Retinal pigment epithelial cell (primary cell): ENCODE measurements at regions not wholly inside any gene's neighbourhood (a gene's known extent, or its start where the extent isn't known, plus 50 kb on each side); places are given as distances from the start of the nearest gene placed in this dataset.

Experiments
- DNase-seq: peaks from one replicate; pipeline ENCODE4 v3.0.0-alpha.2; 2010; ENCODE audit warnings: low read depth
- H3K4me3 ChIP-seq: 2 replicates; pipeline ENCODE4 v1.5.1; 2011; ENCODE audit warnings: mild to moderate bottlenecking, low read length, control low read depth, moderate library complexity
- TF ChIP-seq, protein P1 (sequence below): conservative IDR thresholded peaks from 2 replicates; pipeline ENCODE4 v1.5.1; 2011; ENCODE audit warnings: low read depth, low read length, control low read depth, inconsistent platforms

DNA sequence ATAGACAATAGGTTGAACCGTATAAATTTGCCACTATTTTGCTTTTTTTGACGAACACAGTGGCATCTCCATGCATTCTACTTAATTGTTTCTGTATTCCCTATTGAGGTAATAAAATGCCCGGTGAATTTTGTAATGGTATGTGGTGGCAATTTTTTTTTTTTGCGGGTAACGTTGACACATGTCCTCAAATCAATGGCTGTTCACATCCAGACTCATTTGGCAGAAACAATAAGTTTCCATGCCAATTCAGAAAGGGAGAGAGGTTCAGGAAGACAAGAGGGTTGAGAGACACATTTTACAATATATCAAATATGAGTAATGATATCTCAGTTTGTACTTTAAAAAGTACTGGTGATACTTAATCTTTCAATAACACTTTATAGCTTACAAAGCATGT lies 463.9 kb downstream of the WDR72 start:
- H3K4me3 ChIP-seq: no peak overlapping the region
- TF ChIP-seq, protein P1, sequence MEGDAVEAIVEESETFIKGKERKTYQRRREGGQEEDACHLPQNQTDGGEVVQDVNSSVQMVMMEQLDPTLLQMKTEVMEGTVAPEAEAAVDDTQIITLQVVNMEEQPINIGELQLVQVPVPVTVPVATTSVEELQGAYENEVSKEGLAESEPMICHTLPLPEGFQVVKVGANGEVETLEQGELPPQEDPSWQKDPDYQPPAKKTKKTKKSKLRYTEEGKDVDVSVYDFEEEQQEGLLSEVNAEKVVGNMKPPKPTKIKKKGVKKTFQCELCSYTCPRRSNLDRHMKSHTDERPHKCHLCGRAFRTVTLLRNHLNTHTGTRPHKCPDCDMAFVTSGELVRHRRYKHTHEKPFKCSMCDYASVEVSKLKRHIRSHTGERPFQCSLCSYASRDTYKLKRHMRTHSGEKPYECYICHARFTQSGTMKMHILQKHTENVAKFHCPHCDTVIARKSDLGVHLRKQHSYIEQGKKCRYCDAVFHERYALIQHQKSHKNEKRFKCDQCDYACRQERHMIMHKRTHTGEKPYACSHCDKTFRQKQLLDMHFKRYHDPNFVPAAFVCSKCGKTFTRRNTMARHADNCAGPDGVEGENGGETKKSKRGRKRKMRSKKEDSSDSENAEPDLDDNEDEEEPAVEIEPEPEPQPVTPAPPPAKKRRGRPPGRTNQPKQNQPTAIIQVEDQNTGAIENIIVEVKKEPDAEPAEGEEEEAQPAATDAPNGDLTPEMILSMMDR: no peak
- no peak for DNase-seq

DNA sequence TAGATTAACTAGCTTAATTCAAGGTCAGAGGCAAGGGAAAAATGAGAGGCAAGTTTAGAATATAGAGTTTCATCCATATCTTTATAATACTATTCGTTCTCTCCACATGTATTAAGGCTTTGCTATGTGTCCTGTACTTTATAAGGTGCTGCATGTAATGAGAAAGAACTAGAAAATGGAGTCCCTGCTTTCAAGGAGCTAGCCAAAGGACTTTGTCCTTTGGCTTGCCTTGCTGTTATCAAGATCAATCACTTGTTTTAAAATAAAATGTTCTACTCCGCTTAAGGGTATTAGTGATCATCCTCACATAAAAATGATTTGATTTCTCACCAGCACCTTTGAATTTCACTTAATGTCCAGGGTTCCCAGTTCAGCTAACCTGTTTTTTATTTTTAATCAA lies 470.9 kb downstream of the WDR72 start:
- DNase-seq: no peak
- TF ChIP-seq, protein P1: no peak
- H3K4me3 ChIP-seq: no peak overlapping the region

DNA sequence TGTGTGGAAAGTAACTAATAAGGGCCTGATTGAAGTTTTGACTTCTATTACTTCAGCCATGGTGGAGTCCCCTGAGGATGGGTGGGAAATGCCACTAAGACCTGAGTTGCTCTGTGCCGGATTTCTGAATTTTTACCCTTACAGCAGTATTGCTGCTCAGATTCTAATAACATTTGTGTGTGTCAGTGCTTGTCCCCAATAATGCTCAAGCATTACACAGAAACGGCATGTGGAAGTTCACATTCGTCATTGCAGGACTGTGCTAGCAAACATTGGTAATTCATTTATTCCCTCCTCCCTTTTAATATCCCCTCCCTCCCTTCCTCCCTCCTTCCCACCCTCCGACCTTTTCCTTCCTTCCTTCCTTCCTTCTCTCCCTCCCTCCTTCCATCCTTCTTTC lies 484.5 kb upstream of the ONECUT1 start:
- TF ChIP-seq, protein P1: no peak
- no peak overlapping the region for H3K4me3 ChIP-seq
- DNase-seq: no peak

DNA sequence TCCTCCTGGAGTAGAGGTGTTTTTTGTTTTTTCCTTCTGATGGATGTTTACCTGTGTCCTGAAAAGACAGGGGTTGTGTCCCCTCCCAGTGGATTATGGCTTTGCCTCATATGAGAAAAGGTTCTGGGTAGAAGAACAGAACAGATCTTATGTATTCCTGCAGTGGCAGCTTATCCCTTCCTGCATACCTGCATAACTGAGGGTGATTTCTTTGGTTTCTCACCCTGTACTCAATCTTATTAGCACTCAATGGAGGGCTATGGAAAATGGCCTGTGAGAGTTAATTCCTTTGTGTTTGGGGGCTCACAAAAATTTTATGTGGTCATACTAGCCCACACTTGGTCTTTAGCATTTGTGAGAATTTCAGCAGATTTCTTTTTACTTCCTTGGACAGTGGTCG lies 482.0 kb upstream of the ONECUT1 start:
- TF ChIP-seq, protein P1: no peak
- no peak overlapping the region for H3K4me3 ChIP-seq
- DNase-seq: no peak

DNA sequence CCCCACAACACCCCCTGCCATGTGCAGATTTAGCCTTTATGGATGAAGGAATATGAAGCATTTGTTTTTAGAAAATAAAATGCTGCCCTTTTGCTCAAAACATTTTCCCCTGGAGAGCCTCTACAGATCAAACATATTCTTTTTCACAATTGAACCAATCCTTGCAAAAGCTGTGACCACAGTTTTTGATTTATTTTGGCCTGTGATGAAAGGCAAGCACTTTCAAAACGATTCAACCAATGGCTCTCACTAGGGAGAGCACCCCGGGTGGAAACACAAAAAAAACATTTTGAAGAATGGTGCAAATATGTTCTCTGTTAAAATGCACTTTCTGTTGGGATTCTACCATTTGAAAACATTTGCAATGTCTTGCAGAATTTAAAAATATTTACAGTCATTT lies 476.0 kb upstream of the ONECUT1 start:
- no peak for DNase-seq
- H3K4me3 ChIP-seq: no peak overlapping the region
- TF ChIP-seq, protein P1: no peak

DNA sequence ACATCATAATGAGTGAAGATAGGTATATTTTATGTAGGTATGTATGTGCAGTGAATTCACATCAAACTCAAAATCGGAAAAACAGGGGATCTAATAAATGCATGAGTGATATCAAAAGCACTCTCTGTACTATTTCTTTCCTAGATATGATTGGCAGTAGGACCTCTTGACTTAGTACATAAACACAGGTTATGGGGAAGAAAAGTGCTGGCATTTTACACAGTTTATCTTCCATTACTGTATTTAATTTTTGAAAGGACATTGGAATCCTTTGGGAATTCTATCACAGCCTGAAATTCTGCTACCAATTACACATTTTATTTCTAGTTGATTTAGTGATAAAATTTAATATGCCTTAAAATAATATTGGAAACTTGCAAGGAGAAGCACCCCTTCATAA lies 470.5 kb upstream of the ONECUT1 start:
- no peak overlapping the region for H3K4me3 ChIP-seq
- TF ChIP-seq, protein P1: no peak
- no peak for DNase-seq

DNA sequence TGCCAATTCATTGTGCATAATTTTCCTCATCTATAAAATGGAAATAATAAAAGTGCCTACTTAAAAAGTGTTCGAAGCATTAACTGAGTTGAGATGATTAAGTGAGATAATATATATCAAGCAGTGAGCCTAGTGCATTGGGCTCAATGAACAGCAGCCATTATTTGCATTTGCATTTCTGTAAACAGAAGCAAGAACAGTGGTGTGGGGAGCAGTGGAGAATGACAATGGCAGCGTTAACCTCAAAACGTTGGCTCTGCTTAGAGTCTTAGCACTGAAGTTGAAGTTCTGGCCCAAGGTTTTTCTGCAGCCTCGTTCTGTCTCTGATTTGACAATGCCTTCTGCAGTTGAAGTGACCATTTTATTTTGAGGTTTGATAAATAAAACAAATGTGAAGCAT lies 466.3 kb upstream of the ONECUT1 start:
- TF ChIP-seq, protein P1: no peak
- H3K4me3 ChIP-seq: no peak overlapping the region
- DNase-seq: no peak
